ENCODE measurements at regions not wholly inside any gene's neighbourhood (a gene's known extent, or its start where the extent isn't known, plus 50 kb on each side); places are given as distances from the start of the nearest gene placed in this dataset.

- no peaks in the 10 kb centered on the region for H3K4me1 ChIP-seq (ENCODE audit: insufficient read depth)
- H3K4me1 Mint-ChIP-seq, result peaks cover 3% of the 10 kb centered on the region; the same call in 1 of the 3 replicates
- no peaks in the 10 kb centered on the region for H3K36me3 Mint-ChIP-seq (ENCODE audit: low read depth)
- no peaks in the 10 kb centered on the region for H3F3A ChIP-seq (replicated peaks; ENCODE audit: low read depth)
- no peak for ATAC-seq
- no peak overlapping the region for H2AFZ ChIP-seq
- H3K4me2 ChIP-seq, result no peak overlapping the region
- H3K9me3 Mint-ChIP-seq, result no peaks in the 10 kb centered on the region; the same call in 2 of the 3 replicates
- no peak overlapping the region for H3K27ac Mint-ChIP-seq
- H3K9me2 ChIP-seq (ENCODE audit: insufficient read depth), result 0 out of 2 replicates have a peak, but pooled peaks cover 3% of the 10 kb centered on the region
- no peaks in the 10 kb centered on the region; the same call in 1 of the 2 replicates for H3K36me3 ChIP-seq (ENCODE audit: insufficient read depth)
- no peaks in the 10 kb centered on the region for H3K27me3 ChIP-seq (ENCODE audit: insufficient read depth)
- H4K20me1 ChIP-seq (replicated peaks; ENCODE audit: insufficient read depth), result no peaks in the 10 kb centered on the region
- H3K79me2 ChIP-seq (replicated peaks; ENCODE audit: insufficient read depth), result no peaks in the 10 kb centered on the region
- H3K27me3 Mint-ChIP-seq (ENCODE audit: insufficient read depth, low read depth, poor library complexity), result no peaks in the 10 kb centered on the region
- DNase-seq (ENCODE audit: low spot score), result no peak
- H3K4me3 ChIP-seq, result no peak overlapping the region
- H3K4me3 Mint-ChIP-seq, result no peak overlapping the region
- H3K27ac ChIP-seq (ENCODE audit: low read depth), result no peak overlapping the region
- no peak for TF ChIP-seq EZH2 (IDR thresholded peaks at IDR 0.05; ENCODE audit: low read depth, unreplicated experiment)
- no peak for TF ChIP-seq STAT1 (IDR thresholded peaks at IDR 0.05; ENCODE audit: unreplicated experiment)
- no peak for TF ChIP-seq REST (IDR thresholded peaks at IDR 0.05; ENCODE audit: unreplicated experiment)
- no peak for TF ChIP-seq EZH2phosphoT487 (IDR thresholded peaks at IDR 0.05; ENCODE audit: unreplicated experiment)
- no peak for TF ChIP-seq ZNF114 (CRISPR knock-in tag; IDR thresholded peaks at IDR 0.05)
- no peak for TF ChIP-seq CTCF (conservative IDR thresholded peaks at IDR 0.05; ENCODE audit: low read depth in 2 of 2)
- no peak for TF ChIP-seq CREB1 (CRISPR knock-in tag; IDR thresholded peaks at IDR 0.05; ENCODE audit: low read depth)
Observed at GRCh38 chr6:7033202-7033601, 74.6 kb upstream of the RREB1 start.

DNA sequence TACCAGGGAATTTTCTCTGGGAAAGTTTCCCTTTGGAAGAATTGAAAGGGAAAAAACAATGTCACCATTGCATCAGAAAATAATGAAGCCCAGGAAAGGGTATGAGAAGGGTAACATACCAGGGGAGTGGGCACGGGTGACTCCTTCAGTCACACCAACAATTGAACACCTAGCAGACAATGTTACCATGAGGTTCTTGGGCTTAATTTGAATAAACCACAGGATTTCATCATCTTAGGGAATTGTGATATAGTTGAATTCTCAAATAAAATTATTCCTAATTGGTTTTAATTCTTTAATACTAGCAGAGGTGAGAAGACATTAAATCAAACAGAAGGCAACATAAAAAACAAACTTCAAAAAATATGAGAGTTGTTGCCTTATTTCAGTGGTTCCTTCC is 73.7 kb upstream of the RREB1 start:
- H3K9me2 ChIP-seq (ENCODE audit: insufficient read depth), result 0 out of 2 replicates have a peak, but pooled peaks cover 4% of the 10 kb centered on the region
- Mint-ChIP-seq H3K36me3 (ENCODE audit: low read depth) (no peaks in the 10 kb centered on the region), H3K4me3 (no peak overlapping the region), H3K9me3 (no peaks in the 10 kb centered on the region; the same call in 2 of the 3 replicates), H3K4me1 (peaks cover 3% of the 10 kb centered on the region; the same call in 1 of the 3 replicates), H3K27me3 (ENCODE audit: insufficient read depth, low read depth, poor library complexity) (no peaks in the 10 kb centered on the region), H3K27ac (no peak overlapping the region)
- H3K4me2 ChIP-seq, result no peak overlapping the region
- H3K4me1 ChIP-seq (ENCODE audit: insufficient read depth), result no peaks in the 10 kb centered on the region
- no peaks in the 10 kb centered on the region for H3K27me3 ChIP-seq (ENCODE audit: insufficient read depth)
- no peak overlapping the region for H2AFZ ChIP-seq
- ATAC-seq (no peak), DNase-seq (ENCODE audit: low spot score) (no peak)
- H3K36me3 ChIP-seq (ENCODE audit: insufficient read depth), result no peaks in the 10 kb centered on the region; the same call in 1 of the 2 replicates
- no peak overlapping the region for H3K4me3 ChIP-seq
- no peaks in the 10 kb centered on the region for H3F3A ChIP-seq (replicated peaks; ENCODE audit: low read depth)
- no peaks in the 10 kb centered on the region for H4K20me1 ChIP-seq (replicated peaks; ENCODE audit: insufficient read depth)
- no peak overlapping the region for H3K27ac ChIP-seq (ENCODE audit: low read depth)
- no peaks in the 10 kb centered on the region for H3K79me2 ChIP-seq (replicated peaks; ENCODE audit: insufficient read depth)
- TF ChIP-seq EZH2phosphoT487 (IDR thresholded peaks at IDR 0.05; ENCODE audit: unreplicated experiment) (no peak), JUNB (IDR thresholded peaks at IDR 0.05; ENCODE audit: unreplicated experiment) (no peak), STAT1 (IDR thresholded peaks at IDR 0.05; ENCODE audit: unreplicated experiment) (no peak), REST (IDR thresholded peaks at IDR 0.05; ENCODE audit: unreplicated experiment) (no peak)
